GM23338 (cell line): ENCODE measurements at regions not wholly inside any gene's neighbourhood (a gene's known extent, or its start where the extent isn't known, plus 50 kb on each side); places are given as distances from the start of the nearest gene placed in this dataset.

Experiments used
- ATAC-seq: fragments of 200-7000 bp; cut with Tn5 transposase; 3 replicates; pipeline ENCODE4 v1.9.1; 2020
- DNase-seq: peaks from one replicate; pipeline ENCODE4 v3.0.0-alpha.2; 2015; ENCODE audit warnings: low spot score
- H2AFZ ChIP-seq: fragments of 200-600 bp; sonication (generic); 2 replicates; pipeline ENCODE4 v1.8.0; 2016; ENCODE audit warnings: antibody characterized with exemption, mild to moderate bottlenecking, moderate library complexity
- H3F3A ChIP-seq: fragments of 200-600 bp; sonication (generic); replicated peaks from 2 replicates; pipeline ENCODE4 v1.8.0; 2017; ENCODE audit warnings: antibody characterized with exemption, mixed run types, low read depth
- H3K27ac ChIP-seq: fragments of 200-600 bp; sonication (generic); 2 replicates; pipeline ENCODE4 v1.6.1; 2016; ENCODE audit warnings: low read depth
- H3K27me3 ChIP-seq: fragments of 200-600 bp; sonication (generic); 2 replicates; pipeline ENCODE4 v1.8.0; 2016; ENCODE audit warnings: mild to moderate bottlenecking, mixed run types, moderate library complexity; ENCODE audit not compliant: insufficient read depth
- H3K36me3 ChIP-seq: fragments of 200-600 bp; sonication (generic); 2 replicates; pipeline ENCODE4 v1.8.0; 2016; ENCODE audit warnings: mild to moderate bottlenecking; ENCODE audit not compliant: insufficient read depth
- H3K4me1 ChIP-seq: fragments of 200-600 bp; sonication (generic); 2 replicates; pipeline ENCODE4 v1.8.0; 2016; ENCODE audit warnings: mild to moderate bottlenecking, moderate library complexity; ENCODE audit not compliant: insufficient read depth
- H3K4me2 ChIP-seq: fragments of 200-600 bp; sonication (generic); 2 replicates; pipeline ENCODE4 v1.7.1; 2017; ENCODE audit warnings: mixed run types
- H3K4me3 ChIP-seq: fragments of 200-600 bp; sonication (generic); 2 replicates; pipeline ENCODE4 v1.6.1; 2016; ENCODE audit warnings: mixed run types
- H3K79me2 ChIP-seq: fragments of 200-600 bp; sonication (generic); replicated peaks from 2 replicates; pipeline ENCODE4 v1.8.0; 2017; ENCODE audit warnings: mild to moderate bottlenecking; ENCODE audit not compliant: insufficient read depth
- H3K9me2 ChIP-seq: fragments of 200-600 bp; sonication (generic); 2 replicates; pipeline ENCODE4 v1.8.0; 2017; ENCODE audit not compliant: insufficient read depth
- H4K20me1 ChIP-seq: fragments of 200-600 bp; sonication (generic); replicated peaks from 2 replicates; pipeline ENCODE4 v1.8.0; 2017; ENCODE audit warnings: mild to moderate bottlenecking; ENCODE audit not compliant: insufficient read depth
- H3K27ac Mint-ChIP-seq: 2 replicates; pipeline ENCODE4 v1.8.0; 2020; ENCODE audit warnings: inconsistent platforms, mild to moderate bottlenecking, moderate library complexity, mixed read lengths
- H3K27me3 Mint-ChIP-seq: 3 replicates; pipeline ENCODE4 v1.8.0; 2022; ENCODE audit warnings: low read depth, mild to moderate bottlenecking, moderate library complexity, mixed read lengths, inconsistent platforms; ENCODE audit not compliant: insufficient read depth, poor library complexity
- H3K36me3 Mint-ChIP-seq: 3 replicates; pipeline ENCODE4 v1.8.0; 2021; ENCODE audit warnings: low read depth, mild to moderate bottlenecking, inconsistent platforms, moderate library complexity, mixed read lengths
- H3K4me1 Mint-ChIP-seq: 3 replicates; pipeline ENCODE4 v1.8.0; 2020; ENCODE audit warnings: mild to moderate bottlenecking, inconsistent platforms, mixed read lengths
- H3K4me3 Mint-ChIP-seq: 3 replicates; pipeline ENCODE4 v1.8.0; 2021; ENCODE audit warnings: moderate library complexity, mild to moderate bottlenecking, inconsistent platforms, mixed read lengths
- H3K9me3 Mint-ChIP-seq: 3 replicates; pipeline ENCODE4 v1.8.0; 2020; ENCODE audit warnings: moderate library complexity, mild to moderate bottlenecking, inconsistent platforms, mixed read lengths
- CREB1 ChIP-seq: fragments of 250-450 bp; sonication (Bioruptor Pico); IDR thresholded peaks from 2 replicates; pipeline ENCODE4 v1.5.0; 2020; ENCODE audit warnings: low read depth, mild to moderate bottlenecking, moderate library complexity
- CTCF ChIP-seq, 2 experiments: fragments of 200-600 bp in 1 of 2; sonication (generic) in 1 of 2; conservative IDR thresholded peaks; 2 replicates each; pipeline versions ENCODE4 v1.5.1 to v1.6.1; 2016 to 2017; ENCODE audit warnings: antibody characterized with exemption in 2 of 2, low read depth in 2 of 2, mild to moderate bottlenecking in 2 of 2, moderate library complexity in 1 of 2
- ETS1 ChIP-seq: IDR thresholded peaks from 2 replicates; pipeline ENCODE4 v1.6.1; 2016; ENCODE audit warnings: antibody characterized with exemption
- EZH2 ChIP-seq: fragments of 200-600 bp; sonication (generic); IDR thresholded peaks from one replicate; pipeline ENCODE4 v1.8.0; 2017; ENCODE audit warnings: antibody characterized with exemption, mild to moderate bottlenecking, low read depth; ENCODE audit not compliant: unreplicated experiment
- EZH2phosphoT487 ChIP-seq: fragments of 200-600 bp; sonication (generic); IDR thresholded peaks from one replicate; pipeline ENCODE4 v1.8.1; 2018; ENCODE audit warnings: antibody characterized with exemption; ENCODE audit not compliant: unreplicated experiment
- JUNB ChIP-seq: IDR thresholded peaks from one replicate; pipeline ENCODE4 v1.6.1; 2016; ENCODE audit warnings: antibody characterized with exemption; ENCODE audit not compliant: unreplicated experiment
- NANOG ChIP-seq: IDR thresholded peaks from 2 replicates; pipeline ENCODE4 v1.6.1; 2016; ENCODE audit warnings: antibody characterized with exemption, borderline replicate concordance
- POLR2AphosphoS5 ChIP-seq: IDR thresholded peaks from 2 replicates; pipeline ENCODE4 v1.6.1; 2016; ENCODE audit warnings: antibody characterized with exemption, low read depth
- REST ChIP-seq: IDR thresholded peaks from one replicate; pipeline ENCODE4 v1.6.1; 2018; ENCODE audit warnings: antibody characterized with exemption; ENCODE audit not compliant: unreplicated experiment
- STAT1 ChIP-seq: IDR thresholded peaks from one replicate; pipeline ENCODE4 v1.6.1; 2016; ENCODE audit warnings: antibody characterized with exemption; ENCODE audit not compliant: unreplicated experiment
- ZNF114 ChIP-seq: fragments of 250-450 bp; sonication (Bioruptor Pico); IDR thresholded peaks from 2 replicates; pipeline ENCODE4 v1.5.0; 2020; ENCODE audit warnings: mild to moderate bottlenecking, moderate library complexity
- ZNF331 ChIP-seq: fragments of 250-450 bp; sonication (Bioruptor Pico); IDR thresholded peaks from 2 replicates; pipeline ENCODE4 v1.5.0; 2020; ENCODE audit warnings: low read depth, mild to moderate bottlenecking, moderate library complexity

GRCh38 chr18:26640541-26640940, 92.2 kb upstream of the KCTD1 start:
- no peak overlapping the region for H3K4me3 Mint-ChIP-seq
- no peaks in the 10 kb centered on the region for H3K9me3 Mint-ChIP-seq
- no peaks in the 10 kb centered on the region for H3F3A ChIP-seq
- no peaks in the 10 kb centered on the region for H3K27me3 Mint-ChIP-seq
- ATAC-seq (no peak), DNase-seq (no peak)
- H3K36me3 Mint-ChIP-seq: no peaks in the 10 kb centered on the region
- H3K4me3 ChIP-seq: no peak overlapping the region
- H3K79me2 ChIP-seq: no peaks in the 10 kb centered on the region
- TF ChIP-seq STAT1 (no peak), EZH2 (no peak), REST (no peak), ZNF114 (CRISPR knock-in tag) (no peak), POLR2AphosphoS5 (no peak), ZNF331 (CRISPR knock-in tag) (no peak), ETS1 (no peak), NANOG (no peak), CTCF (conservative IDR thresholded peaks at IDR 0.05; ENCODE audit: low read depth in 2 of 2) (no peak), JUNB (no peak)
- no peak overlapping the region for H3K27ac ChIP-seq
- no peak overlapping the region for H2AFZ ChIP-seq
- no peak overlapping the region for H3K27ac Mint-ChIP-seq
- no peaks in the 10 kb centered on the region for H4K20me1 ChIP-seq
- H3K27me3 ChIP-seq: no peaks in the 10 kb centered on the region
- H3K4me2 ChIP-seq: no peak overlapping the region
- no peaks in the 10 kb centered on the region for H3K36me3 ChIP-seq
- H3K9me2 ChIP-seq: no peaks in the 10 kb centered on the region
- no peaks in the 10 kb centered on the region for H3K4me1 ChIP-seq
- no peaks in the 10 kb centered on the region for H3K4me1 Mint-ChIP-seq

- Histone ChIP-seq H3K79me2 (no peaks in the 10 kb centered on the region), H3K36me3 (no peaks in the 10 kb centered on the region), H3K4me1 (no peaks in the 10 kb centered on the region), H3F3A (no peaks in the 10 kb centered on the region), H2AFZ (no peak overlapping the region), H4K20me1 (no peaks in the 10 kb centered on the region; the same call in 1 of the 2 replicates), H3K4me2 (no peak overlapping the region), H3K4me3 (no peak overlapping the region), H3K9me2 (no peaks in the 10 kb centered on the region), H3K27me3 (no peaks in the 10 kb centered on the region), H3K27ac (no peak overlapping the region)
- no peaks in the 10 kb centered on the region for H3K9me3 Mint-ChIP-seq
- H3K4me3 Mint-ChIP-seq: no peak overlapping the region
- no peak for DNase-seq
- no peaks in the 10 kb centered on the region for H3K36me3 Mint-ChIP-seq
- no peaks in the 10 kb centered on the region for H3K4me1 Mint-ChIP-seq
- no peaks in the 10 kb centered on the region for H3K27me3 Mint-ChIP-seq
- no peak overlapping the region for H3K27ac Mint-ChIP-seq
- ATAC-seq: no peak
- no peak for TF ChIP-seq ETS1
- TF ChIP-seq EZH2phosphoT487: no peak
- TF ChIP-seq POLR2AphosphoS5: no peak
- TF ChIP-seq CTCF (conservative IDR thresholded peaks at IDR 0.05; ENCODE audit: low read depth in 2 of 2): no peak
- no peak for TF ChIP-seq STAT1
- TF ChIP-seq NANOG: no peak
- no peak for TF ChIP-seq CREB1 (CRISPR knock-in tag)
- TF ChIP-seq ZNF331 (CRISPR knock-in tag): no peak
Measured at GRCh38 chr18:26639149-26639548, 90.8 kb upstream of the KCTD1 start.
